Mucosa of rectum (tissue), 2 donors: ENCODE measurements at regions not wholly inside any gene's neighbourhood (a gene's known extent, or its start where the extent isn't known, plus 50 kb on each side); places are given as distances from the start of the nearest gene placed in this dataset.

Source experiments
- H3K27ac ChIP-seq, 2 donors: one replicate each; pipeline ENCODE4 v1.7.0; 2013; ENCODE audit warnings: inconsistent platforms in 2 of 2, low read depth in 2 of 2, low read length in 2 of 2
- H3K27me3 ChIP-seq, 2 donors: one replicate each; pipeline ENCODE4 v1.7.0; 2013; ENCODE audit warnings: low read length in 2 of 2; ENCODE audit not compliant: control insufficient read depth in 2 of 2, insufficient read depth in 2 of 2
- H3K36me3 ChIP-seq, 2 donors: one replicate each; pipeline ENCODE4 v1.7.0; 2013; ENCODE audit warnings: low read length in 2 of 2; ENCODE audit not compliant: control insufficient read depth in 2 of 2, insufficient read depth in 2 of 2
- H3K4me1 ChIP-seq, 2 donors: one replicate each; pipeline ENCODE4 v1.7.0; 2013; ENCODE audit warnings: low read length in 2 of 2, mild to moderate bottlenecking in 1 of 2; ENCODE audit not compliant: control insufficient read depth in 2 of 2, insufficient read depth in 2 of 2
- H3K4me3 ChIP-seq, 2 donors: one replicate each; pipeline ENCODE4 v1.7.0; 2013; ENCODE audit warnings: low read length in 2 of 2
- H3K9ac ChIP-seq, 2 donors: one replicate each; pipeline ENCODE4 v1.7.0; 2013; ENCODE audit warnings: low read length in 2 of 2, low read depth in 1 of 2, mild to moderate bottlenecking in 1 of 2
- H3K9me3 ChIP-seq, 2 donors: one replicate each; pipeline ENCODE4 v1.7.0; 2013; ENCODE audit warnings: low read length in 2 of 2; ENCODE audit not compliant: control insufficient read depth in 2 of 2
- donor health status: healthy.
- donor health status: Normal muscosa, but diverticular disease.

DNA sequence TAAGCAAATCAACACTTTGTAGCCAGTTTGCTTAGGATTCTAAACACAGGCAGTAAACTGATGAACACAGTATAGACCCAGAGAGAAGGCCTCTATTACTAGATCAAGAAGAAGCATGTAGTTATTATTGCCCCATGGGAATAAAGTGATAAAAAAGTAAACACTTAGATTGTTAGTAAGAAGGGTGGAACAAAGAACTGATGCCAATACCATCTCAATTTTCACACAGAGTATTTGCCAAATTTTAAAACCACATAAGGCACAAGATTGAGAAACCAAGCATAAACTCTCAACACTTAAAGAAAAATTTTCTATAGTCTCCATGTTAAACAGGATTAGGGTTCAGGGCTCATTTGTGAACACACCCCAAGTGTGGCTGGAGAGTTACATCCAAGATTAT is 77.0 kb upstream of the SYT1 start:
- Histone ChIP-seq H3K4me3 (no peak overlapping the region), H3K27ac (no peak overlapping the region), H3K36me3 (no peaks in the 10 kb centered on the region), H3K4me1 (no peaks in the 10 kb centered on the region), H3K9me3 (no peaks in the 10 kb centered on the region), H3K27me3 (no peaks in the 10 kb centered on the region), H3K9ac (no peak overlapping the region)

DNA sequence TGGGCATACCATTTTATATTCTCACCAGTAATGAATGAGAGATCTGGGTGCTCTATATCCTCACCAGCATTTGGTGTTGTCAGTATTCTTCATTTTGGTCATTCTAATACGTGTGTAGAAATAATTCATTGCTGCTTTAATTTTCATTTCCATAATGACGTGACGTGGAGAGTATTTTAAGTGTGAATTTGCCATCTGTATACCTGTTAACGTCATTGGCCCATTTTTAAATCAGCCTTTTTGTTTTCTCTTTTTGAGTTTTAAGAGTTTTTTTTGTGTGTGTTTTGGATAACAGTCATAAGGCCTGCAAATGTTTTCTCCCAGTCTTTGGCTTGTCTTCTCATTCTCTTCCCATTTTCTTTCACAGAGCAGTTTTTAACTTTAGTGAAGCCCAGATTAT is 74.4 kb upstream of the SYT1 start:
- Histone ChIP-seq H3K9me3 (no peaks in the 10 kb centered on the region), H3K4me1 (no peaks in the 10 kb centered on the region), H3K36me3 (no peaks in the 10 kb centered on the region), H3K4me3 (no peak overlapping the region), H3K27me3 (no peaks in the 10 kb centered on the region), H3K27ac (no peak overlapping the region), H3K9ac (no peak overlapping the region)

DNA sequence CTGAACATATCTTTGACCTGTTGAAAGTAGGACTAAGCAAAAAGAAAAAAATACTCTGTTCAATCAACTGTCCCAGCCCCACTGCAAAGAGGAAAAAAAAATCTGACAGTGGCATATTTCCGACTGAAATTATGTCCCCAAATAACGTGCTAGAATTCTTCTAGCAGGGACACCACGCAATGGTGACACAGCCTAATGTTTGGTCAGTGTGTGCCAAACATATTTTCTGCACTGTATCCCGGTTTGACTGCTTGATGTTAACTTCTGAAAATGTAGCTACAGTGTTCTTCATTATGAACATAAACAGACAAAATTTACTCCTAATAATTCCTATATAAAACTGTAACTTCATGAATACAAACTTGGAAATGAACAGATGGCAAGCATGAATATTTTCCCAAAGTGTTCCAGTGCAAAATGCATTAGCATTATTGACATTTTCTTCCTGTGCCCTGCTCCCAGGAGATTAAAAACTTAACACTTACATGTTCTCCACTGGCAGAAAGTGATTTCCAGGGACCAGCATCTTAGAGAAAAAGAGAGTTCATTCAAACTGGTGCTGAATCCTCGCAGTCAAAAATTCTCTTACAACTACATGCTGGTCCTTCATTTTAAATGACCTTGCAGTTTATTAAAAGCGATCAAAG is 72.4 kb upstream of the SYT1 start:
- Histone ChIP-seq H3K9me3 (no peaks in the 10 kb centered on the region), H3K4me3 (no peak overlapping the region), H3K4me1 (no peaks in the 10 kb centered on the region), H3K36me3 (no peaks in the 10 kb centered on the region), H3K27me3 (no peaks in the 10 kb centered on the region), H3K9ac (no peak overlapping the region), H3K27ac (no peak overlapping the region)

DNA sequence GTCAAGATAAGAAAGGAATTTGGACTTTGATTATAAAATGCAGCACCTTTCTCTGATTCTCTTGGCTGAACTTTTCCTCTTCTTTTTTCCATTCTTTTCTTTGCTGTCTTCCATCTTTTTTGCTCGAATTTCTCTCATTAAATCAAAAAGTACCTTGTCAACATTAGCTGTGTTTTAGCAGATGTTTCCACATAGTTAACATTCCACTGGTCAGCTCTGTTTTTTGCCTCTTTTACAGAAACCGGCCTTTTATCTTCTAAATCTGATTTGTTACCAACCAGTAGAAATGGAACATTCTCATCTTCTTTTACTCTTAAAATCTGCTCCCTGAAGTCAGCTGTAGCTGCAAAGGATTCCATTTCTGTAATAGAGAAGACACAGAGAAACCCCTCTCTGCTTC is 71.1 kb upstream of the SYT1 start:
- no peaks in the 10 kb centered on the region for H3K36me3 ChIP-seq
- no peaks in the 10 kb centered on the region for H3K9me3 ChIP-seq
- H3K4me1 ChIP-seq = no peaks in the 10 kb centered on the region
- H3K9ac ChIP-seq = no peak overlapping the region
- no peak overlapping the region for H3K4me3 ChIP-seq
- no peak overlapping the region for H3K27ac ChIP-seq
- H3K27me3 ChIP-seq = no peaks in the 10 kb centered on the region

DNA sequence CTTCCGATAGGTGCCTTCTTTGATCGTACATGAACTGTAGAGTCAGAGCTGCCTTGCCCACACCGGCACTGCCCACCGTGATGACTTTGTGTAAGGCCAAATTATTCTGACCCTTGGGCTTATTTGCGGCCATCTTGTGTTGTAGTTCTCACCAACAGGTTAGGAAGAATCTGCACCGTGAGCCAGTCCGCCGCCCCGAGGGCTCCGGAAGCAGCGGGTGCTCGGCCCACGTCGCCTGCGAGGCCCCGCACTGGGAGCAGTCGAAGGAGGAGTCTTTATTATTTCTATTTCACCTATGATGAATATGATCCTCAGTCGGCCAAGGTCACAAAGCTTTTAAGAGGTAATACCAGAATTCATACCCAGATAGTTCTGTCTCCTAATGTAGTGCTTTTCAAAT is 70.6 kb upstream of the SYT1 start:
- no peaks in the 10 kb centered on the region for H3K4me1 ChIP-seq
- H3K27ac ChIP-seq = no peak overlapping the region
- no peak overlapping the region for H3K9ac ChIP-seq
- H3K4me3 ChIP-seq = no peak overlapping the region
- no peaks in the 10 kb centered on the region for H3K27me3 ChIP-seq
- H3K9me3 ChIP-seq = no peaks in the 10 kb centered on the region
- no peaks in the 10 kb centered on the region for H3K36me3 ChIP-seq

DNA sequence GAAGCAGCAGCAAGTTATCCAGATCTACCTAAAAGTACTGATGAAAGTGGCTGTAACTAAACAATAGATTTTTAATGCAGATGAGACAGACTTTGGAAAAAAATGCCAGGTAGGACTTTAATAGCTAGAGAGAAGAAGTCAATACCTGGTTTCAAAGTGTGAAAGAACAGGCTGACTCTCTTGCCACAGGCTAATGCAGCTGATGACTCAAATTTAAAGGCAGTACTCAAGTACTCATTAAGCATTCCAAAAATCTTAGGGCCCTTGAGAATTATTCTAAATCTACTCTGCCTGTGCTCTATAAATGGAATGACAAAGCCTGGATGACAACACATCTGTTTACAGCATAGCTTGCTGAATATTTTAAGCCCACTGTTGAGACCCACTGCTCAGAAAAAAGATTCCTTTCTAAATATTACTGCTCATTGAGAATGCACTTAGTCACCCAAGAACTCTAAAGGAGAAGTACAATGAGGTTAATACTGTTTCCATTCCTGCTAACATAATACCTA is 68.6 kb upstream of the SYT1 start:
- no peak overlapping the region for H3K27ac ChIP-seq
- H3K4me1 ChIP-seq = no peaks in the 10 kb centered on the region
- no peak overlapping the region for H3K9ac ChIP-seq

DNA sequence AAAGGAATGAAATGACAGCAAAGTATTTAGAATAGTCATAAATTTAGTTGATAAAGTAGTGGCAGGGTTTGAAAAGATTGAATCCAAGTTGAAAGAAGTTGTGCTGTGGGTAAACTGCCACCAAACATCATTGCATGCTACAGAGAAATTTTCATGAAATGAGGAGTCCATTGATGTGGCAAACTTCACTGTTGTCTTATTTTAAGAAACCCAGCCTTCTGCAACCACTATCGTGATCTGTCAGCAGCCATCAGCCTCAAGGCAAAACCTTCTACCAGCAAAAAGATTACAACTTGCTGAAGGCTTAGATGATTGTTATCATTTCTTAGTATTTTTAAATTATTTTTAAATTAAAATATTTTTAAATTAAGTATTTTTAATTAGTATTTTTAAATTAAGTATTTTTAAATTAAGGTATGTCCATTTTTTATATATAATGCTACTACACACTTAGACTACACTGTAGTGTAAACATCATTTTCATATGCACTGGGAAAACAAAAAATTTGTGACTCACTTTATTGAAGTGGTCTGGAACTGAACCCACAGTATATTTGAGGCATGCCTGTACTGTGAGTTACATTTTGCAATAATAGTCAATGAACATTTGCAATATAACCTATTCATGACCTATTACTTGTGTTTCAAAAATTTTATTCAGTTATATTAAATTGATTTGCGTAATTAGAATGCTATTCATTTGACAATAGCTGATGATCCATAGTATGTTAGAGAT is 67.2 kb upstream of the SYT1 start:
- H3K4me3 ChIP-seq = no peak overlapping the region
- H3K36me3 ChIP-seq = no peaks in the 10 kb centered on the region
- no peak overlapping the region for H3K27ac ChIP-seq
- no peaks in the 10 kb centered on the region for H3K9me3 ChIP-seq
- H3K4me1 ChIP-seq = no peaks in the 10 kb centered on the region
- H3K9ac ChIP-seq = no peak overlapping the region
- no peaks in the 10 kb centered on the region for H3K27me3 ChIP-seq

More for the DNA sequence above, 68.6 kb upstream of the SYT1 start:
- Histone ChIP-seq H3K27me3 (no peaks in the 10 kb centered on the region), H3K4me3 (no peak overlapping the region), H3K9me3 (no peaks in the 10 kb centered on the region), H3K36me3 (no peaks in the 10 kb centered on the region)

DNA sequence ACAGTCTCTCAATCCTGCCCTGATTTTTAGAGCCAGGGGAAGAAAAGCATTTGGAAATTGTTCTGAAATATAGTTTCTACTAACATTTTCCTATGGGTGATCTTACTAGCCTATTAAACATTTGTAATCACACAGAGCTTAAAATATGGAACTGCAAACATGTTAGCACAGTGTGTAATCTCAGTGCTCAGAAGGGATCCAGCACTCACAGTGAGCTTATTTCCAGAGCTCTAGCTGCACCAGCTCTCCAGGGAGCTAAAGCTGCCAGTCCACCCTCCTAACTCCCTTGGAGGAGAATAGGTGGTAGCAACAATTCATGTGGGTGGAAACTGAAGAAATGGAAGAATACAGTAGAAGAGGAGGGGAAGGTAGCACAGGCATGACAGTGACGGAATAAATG is 64.9 kb upstream of the SYT1 start:
- Histone ChIP-seq H3K9ac (no peak overlapping the region), H3K4me1 (no peaks in the 10 kb centered on the region), H3K4me3 (no peak overlapping the region), H3K36me3 (no peaks in the 10 kb centered on the region), H3K27ac (no peak overlapping the region), H3K27me3 (no peaks in the 10 kb centered on the region), H3K9me3 (no peaks in the 10 kb centered on the region)

DNA sequence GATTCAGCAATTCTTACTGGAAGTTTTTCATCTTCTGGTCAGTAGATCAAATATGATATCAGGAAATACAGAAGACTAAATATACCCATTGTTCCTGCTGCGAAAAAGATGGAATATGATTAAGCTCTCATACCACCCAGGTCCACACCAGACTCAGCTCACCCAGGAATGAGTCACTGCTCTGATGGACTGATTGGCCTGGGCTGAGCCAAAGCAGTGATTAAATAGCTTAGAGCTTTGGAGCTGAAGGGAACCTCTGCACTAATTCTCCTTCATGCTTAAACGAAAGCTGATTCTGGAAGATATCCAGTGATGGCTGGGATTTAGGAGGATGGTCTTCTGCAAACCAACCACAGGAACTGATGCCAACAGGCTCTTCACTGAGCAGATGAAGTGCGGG is 62.0 kb upstream of the SYT1 start:
- no peaks in the 10 kb centered on the region for H3K9me3 ChIP-seq
- H3K36me3 ChIP-seq = no peaks in the 10 kb centered on the region
- H3K27me3 ChIP-seq = no peaks in the 10 kb centered on the region
- no peak overlapping the region for H3K4me3 ChIP-seq
- H3K9ac ChIP-seq = no peak overlapping the region
- no peak overlapping the region for H3K27ac ChIP-seq
- no peaks in the 10 kb centered on the region for H3K4me1 ChIP-seq

DNA sequence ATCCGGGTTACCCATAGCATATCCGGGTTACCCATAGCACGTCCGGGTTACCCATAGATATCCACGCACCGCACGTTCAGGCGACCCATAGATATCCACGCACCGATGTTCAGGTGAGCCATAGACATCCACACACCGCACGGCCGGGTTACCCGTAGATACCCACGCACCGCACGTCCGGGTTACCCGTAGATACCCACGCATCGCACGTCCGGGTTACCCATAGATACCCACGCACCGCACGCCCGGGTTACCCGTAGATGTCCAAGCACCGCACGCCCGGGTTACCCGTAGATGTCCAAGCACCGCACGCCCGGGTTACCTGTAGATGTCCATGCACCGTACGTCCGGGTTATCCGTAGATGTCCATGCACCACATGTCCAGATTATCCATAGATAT is 60.3 kb upstream of the SYT1 start:
- no peaks in the 10 kb centered on the region for H3K9me3 ChIP-seq
- H3K36me3 ChIP-seq = no peaks in the 10 kb centered on the region
- no peak overlapping the region for H3K9ac ChIP-seq
- H3K4me3 ChIP-seq = no peak overlapping the region
- H3K4me1 ChIP-seq = no peaks in the 10 kb centered on the region
- no peaks in the 10 kb centered on the region for H3K27me3 ChIP-seq
- H3K27ac ChIP-seq = no peak overlapping the region
